Fibroblast of the aortic adventitia (primary cell): ENCODE measurements at regions not wholly inside any gene's neighbourhood (a gene's known extent, or its start where the extent isn't known, plus 50 kb on each side); places are given as distances from the start of the nearest gene placed in this dataset.

Experiments used
- DNase-seq: peaks from one replicate; pipeline ENCODE4 v3.0.0-alpha.2; 2010; ENCODE audit warnings: low read depth
- H3K4me3 ChIP-seq: 2 replicates; pipeline ENCODE4 v1.5.1; 2011; ENCODE audit warnings: low read depth, mild to moderate bottlenecking, control low read depth, low read length, moderate library complexity
- CTCF ChIP-seq: IDR thresholded peaks from 2 replicates; pipeline ENCODE4 v1.5.1; 2011; ENCODE audit warnings: mild to moderate bottlenecking, low read length, control low read depth, inconsistent platforms; ENCODE audit not compliant: insufficient read depth

- no peak for DNase-seq
- TF ChIP-seq CTCF = no peak
- no peak overlapping the region for H3K4me3 ChIP-seq
Observed at GRCh38 chr1:188582911-188583532, 1754.3 kb downstream of the PLA2G4A start.

- TF ChIP-seq CTCF = no peak
- DNase-seq = peak; percentile 2
- H3K4me3 ChIP-seq = no peak overlapping the region
Observed at GRCh38 chr1:188584119-188584518, 1755.4 kb downstream of the PLA2G4A start.

GRCh38 chr1:188590641-188591040 is 1761.9 kb downstream of the PLA2G4A start:
- no peak overlapping the region for H3K4me3 ChIP-seq
- DNase-seq = no peak
- TF ChIP-seq CTCF = no peak

- H3K4me3 ChIP-seq = no peak overlapping the region
- DNase-seq = no peak
- TF ChIP-seq CTCF = no peak
Observed at GRCh38 chr1:188594542-188595235, 1765.9 kb downstream of the PLA2G4A start.

GRCh38 chr1:188599313-188599712 is 1770.6 kb downstream of the PLA2G4A start:
- H3K4me3 ChIP-seq = no peak overlapping the region
- DNase-seq = no peak
- no peak for TF ChIP-seq CTCF

GRCh38 chr1:188611432-188611831 is 1782.7 kb downstream of the PLA2G4A start:
- DNase-seq = no peak

More at GRCh38 chr1:188611432-188611831, 1782.7 kb downstream of the PLA2G4A start:
- H3K4me3 ChIP-seq = no peak overlapping the region
- no peak for TF ChIP-seq CTCF
